GM12872 (cell line): ENCODE measurements at regions not wholly inside any gene's neighbourhood (a gene's known extent, or its start where the extent isn't known, plus 50 kb on each side); places are given as distances from the start of the nearest gene placed in this dataset.

Source experiments
- CTCF ChIP-seq: IDR thresholded peaks from 3 replicates; pipeline ENCODE4 v1.5.1; 2011; ENCODE audit warnings: low read depth, mild to moderate bottlenecking, low read length, moderate library complexity; ENCODE audit not compliant: insufficient read depth

GRCh38 chr4:112889619-112890527 lies 159.6 kb upstream of the ANK2 start:
- TF ChIP-seq CTCF = no peak

DNA sequence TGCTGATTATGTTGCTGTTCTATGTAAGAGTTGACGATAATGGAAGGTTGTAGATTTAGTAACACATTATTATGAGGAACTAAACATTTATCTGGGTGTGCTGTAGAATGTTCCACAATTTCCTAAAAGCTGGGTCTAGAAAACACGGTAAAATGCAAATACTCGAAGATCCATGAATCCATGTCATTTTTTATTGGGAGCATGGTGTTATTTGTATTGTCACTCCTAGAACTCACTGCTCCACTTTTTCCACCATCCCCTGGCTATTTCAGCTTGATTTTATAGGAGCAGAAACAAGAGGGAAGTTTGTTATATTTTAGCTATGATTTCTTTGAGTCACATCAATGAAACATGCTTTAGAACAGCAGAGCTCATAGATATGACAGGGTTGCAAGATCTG lies 155.0 kb upstream of the ANK2 start:
- TF ChIP-seq CTCF = no peak

- no peak for TF ChIP-seq CTCF
These were observed 154.5 kb upstream of the ANK2 start for GRCh38 chr4:112894951-112895350.

DNA sequence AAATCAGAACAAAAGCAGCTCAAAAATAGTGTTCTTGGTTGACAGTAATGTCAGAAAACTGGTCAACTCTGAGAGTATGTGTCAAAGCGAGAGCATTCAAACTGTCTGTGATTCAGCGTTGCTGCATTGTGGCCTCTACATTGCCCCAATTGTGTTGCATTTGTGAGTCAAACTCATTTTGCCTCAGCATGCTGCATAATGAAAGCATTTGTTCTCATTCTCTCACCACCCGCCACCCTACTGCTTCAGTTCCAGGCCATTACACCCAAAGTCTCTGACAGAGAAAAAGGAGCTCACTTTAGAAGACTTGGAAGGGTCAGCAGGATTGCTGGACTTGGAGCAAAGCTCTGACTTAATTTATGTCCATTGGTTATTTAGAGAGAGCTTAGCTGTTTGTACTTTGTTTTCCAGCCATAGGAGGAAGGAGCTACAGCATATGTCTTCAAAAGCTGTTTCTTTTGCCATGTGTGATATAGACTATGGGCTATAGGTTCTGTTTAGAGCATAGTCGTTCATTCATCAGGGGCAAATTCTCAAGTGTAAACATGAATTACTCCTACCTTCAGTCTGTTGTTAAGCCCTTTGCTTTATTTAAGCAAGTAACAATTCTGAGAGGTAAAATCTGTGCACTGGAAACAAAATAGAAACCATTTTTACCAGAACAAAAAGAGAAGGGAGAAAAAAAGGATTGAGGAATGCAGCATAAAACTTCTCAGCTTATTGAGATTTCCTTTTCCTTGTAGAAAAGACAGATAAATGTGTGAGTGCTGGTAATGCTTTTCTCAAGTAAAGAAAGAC lies 153.4 kb upstream of the ANK2 start:
- TF ChIP-seq CTCF = no peak

DNA sequence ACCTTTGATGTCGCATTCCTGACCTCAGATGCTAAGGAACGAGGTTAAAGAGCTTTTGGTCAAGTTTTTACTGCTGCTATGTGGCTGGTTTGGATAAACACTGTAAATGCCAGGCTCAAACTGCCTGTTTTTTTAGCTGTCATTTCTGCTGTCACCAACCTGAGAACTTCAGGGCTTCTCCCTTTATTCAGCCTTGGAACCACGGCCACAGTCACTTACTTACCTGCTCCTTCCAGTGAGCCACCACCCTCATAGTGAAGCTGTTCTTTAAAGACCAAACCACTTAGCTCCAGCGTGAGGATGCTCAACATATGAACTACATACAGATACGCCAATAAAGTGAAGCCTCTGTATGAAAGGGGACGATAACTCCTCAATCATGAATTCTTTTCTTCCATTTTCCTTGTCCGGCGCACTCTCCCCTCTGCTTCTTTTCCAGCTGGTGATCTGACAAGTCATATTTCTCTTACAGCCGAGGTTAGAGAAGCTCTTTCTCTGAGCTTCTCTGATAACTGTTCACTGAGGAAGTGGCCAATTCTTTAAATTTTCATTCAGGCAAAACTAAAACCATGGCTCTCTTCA lies 152.8 kb upstream of the ANK2 start:
- TF ChIP-seq CTCF = no peak

DNA sequence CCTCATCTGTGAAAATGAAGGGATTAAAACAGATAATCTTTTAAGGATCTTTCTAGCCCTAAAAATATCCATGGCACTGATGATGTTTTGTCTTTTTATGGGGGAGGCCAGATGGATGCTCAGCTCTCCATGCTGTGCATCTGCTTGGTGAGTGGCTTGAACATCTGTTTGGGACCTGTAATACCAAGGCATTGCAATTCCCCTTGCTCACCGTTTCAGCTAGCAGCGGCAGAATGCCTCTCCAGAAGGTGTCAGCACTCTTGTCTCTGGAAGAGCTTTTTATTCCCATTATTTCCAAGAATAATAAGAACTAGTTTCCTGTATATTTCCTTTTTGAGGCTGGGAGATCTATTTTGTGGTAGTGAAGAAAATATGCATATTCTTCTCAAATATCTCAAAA lies 151.9 kb upstream of the ANK2 start:
- no peak for TF ChIP-seq CTCF
